Liver (tissue), 8 donors: ENCODE measurements at regions not wholly inside any gene's neighbourhood (a gene's known extent, or its start where the extent isn't known, plus 50 kb on each side); places are given as distances from the start of the nearest gene placed in this dataset.

Experiments
- DNase-seq: peaks from one replicate; pipeline ENCODE4 v3.0.0-alpha.2; 2017; ENCODE audit warnings: low spot score
- H3K27ac ChIP-seq, 2 donors: one replicate each; pipeline ENCODE4 v1.7.0; 2013; ENCODE audit warnings: inconsistent platforms in 2 of 2, low read length in 2 of 2, control low read depth in 1 of 2, low read depth in 1 of 2, mild to moderate bottlenecking in 1 of 2
- H3K27me3 ChIP-seq, 4 donors: one replicate each; pipeline versions ENCODE4 v1.6.1 to v1.7.0; 2013; ENCODE audit warnings: low read length in 3 of 4, inconsistent platforms in 1 of 4, mild to moderate bottlenecking in 1 of 4, moderate library complexity in 1 of 4; ENCODE audit not compliant: control insufficient read depth in 4 of 4, insufficient read depth in 4 of 4
- H3K36me3 ChIP-seq, 4 donors: one replicate each; pipeline versions ENCODE4 v1.6.1 to v1.7.0; 2013; ENCODE audit warnings: low read length in 3 of 4, mild to moderate bottlenecking in 3 of 4, low read depth in 1 of 4, moderate library complexity in 1 of 4; ENCODE audit not compliant: control insufficient read depth in 4 of 4, insufficient read depth in 3 of 4
- H3K4me1 ChIP-seq, 4 donors: one replicate each; pipeline versions ENCODE4 v1.6.1 to v1.7.0; 2013; ENCODE audit warnings: low read length in 3 of 4, mild to moderate bottlenecking in 3 of 4, moderate library complexity in 1 of 4; ENCODE audit not compliant: control insufficient read depth in 4 of 4, insufficient read depth in 4 of 4
- H3K4me3 ChIP-seq, 3 donors: one replicate each; pipeline versions ENCODE4 v1.6.1 to v1.7.0; 2013; ENCODE audit warnings: low read length in 3 of 3, control low read depth in 1 of 3, low read depth in 1 of 3, mild to moderate bottlenecking in 1 of 3
- H3K9ac ChIP-seq, 2 donors: one replicate each; pipeline ENCODE4 v1.7.0; 2013; ENCODE audit warnings: low read length in 2 of 2, mild to moderate bottlenecking in 2 of 2, moderate library complexity in 2 of 2, control low read depth in 1 of 2, low read depth in 1 of 2
- H3K9me3 ChIP-seq, 4 donors: one replicate each; pipeline versions ENCODE4 v1.6.1 to v1.7.0; 2013; ENCODE audit warnings: low read length in 3 of 4; ENCODE audit not compliant: control insufficient read depth in 4 of 4
- EGR1 ChIP-seq, 2 donors: IDR thresholded peaks; 2 replicates each; pipeline ENCODE4 v1.6.1; 2016 to 2018; ENCODE audit warnings: antibody characterized with exemption in 2 of 2, low read depth in 2 of 2
- FOXA1 ChIP-seq: IDR thresholded peaks from 2 replicates; pipeline ENCODE4 v1.6.1; 2016; ENCODE audit warnings: antibody characterized with exemption
- FOXA2 ChIP-seq: IDR thresholded peaks from 2 replicates; pipeline ENCODE4 v1.6.1; 2016; ENCODE audit warnings: antibody characterized with exemption
- GABPA ChIP-seq, 2 donors: IDR thresholded peaks in 1 of 2; conservative IDR thresholded peaks in 1 of 2; 2 replicates each; pipeline ENCODE4 v1.6.1; 2016; ENCODE audit warnings: antibody characterized with exemption in 2 of 2, mild to moderate bottlenecking in 1 of 2, moderate library complexity in 1 of 2
- HNF4A ChIP-seq, 2 donors: conservative IDR thresholded peaks; 2 replicates each; pipeline ENCODE4 v1.6.1; 2016; ENCODE audit warnings: antibody characterized with exemption in 2 of 2, mild to moderate bottlenecking in 2 of 2
- HNF4G ChIP-seq: IDR thresholded peaks from 2 replicates; pipeline ENCODE4 v1.6.1; 2016; ENCODE audit warnings: antibody characterized with exemption
- JUND ChIP-seq, 2 donors: IDR thresholded peaks; 2 replicates each; pipeline ENCODE4 v1.6.1; 2016; ENCODE audit warnings: antibody characterized with exemption in 2 of 2
- NR2F2 ChIP-seq: IDR thresholded peaks from 2 replicates; pipeline ENCODE4 v1.6.1; 2016; ENCODE audit warnings: antibody characterized with exemption
- RAD21 ChIP-seq, 2 donors: IDR thresholded peaks; 2 replicates each; pipeline ENCODE4 v1.6.1; 2016; ENCODE audit warnings: antibody characterized with exemption in 2 of 2, mild to moderate bottlenecking in 2 of 2
- RXRA ChIP-seq, 2 donors: IDR thresholded peaks; 2 replicates each; pipeline ENCODE4 v1.6.1; 2017 to 2018; ENCODE audit warnings: antibody characterized with exemption in 2 of 2, mild to moderate bottlenecking in 1 of 2
- SP1 ChIP-seq: IDR thresholded peaks from 2 replicates; pipeline ENCODE4 v1.6.1; 2018; ENCODE audit warnings: antibody characterized with exemption, mild to moderate bottlenecking
- TAF1 ChIP-seq: conservative IDR thresholded peaks from 2 replicates; pipeline ENCODE4 v1.6.1; 2016; ENCODE audit warnings: antibody characterized with exemption, mild to moderate bottlenecking
- YY1 ChIP-seq: IDR thresholded peaks from 2 replicates; pipeline ENCODE4 v1.6.1; 2016; ENCODE audit warnings: antibody characterized with exemption, mild to moderate bottlenecking
- WGBS: extraction: QIAGEN DNeasy Blood & Tissue Kit; methylation state at CpG from one replicate; pipeline ENCODE4 v1.1.7; 2013; 5-methylcytosine and 5-hydroxymethylcytosine counted together
- TF ChIP-seq, protein P1 (sequence below): IDR thresholded peaks from 2 replicates; pipeline ENCODE4 v1.6.1; 2016; ENCODE audit warnings: antibody characterized with exemption
- TF ChIP-seq, protein P2 (sequence below): IDR thresholded peaks from 2 replicates; pipeline ENCODE4 v1.6.1; 2016; ENCODE audit warnings: antibody characterized with exemption, mild to moderate bottlenecking
- TF ChIP-seq, protein P3 (sequence below): IDR thresholded peaks from 2 replicates; pipeline ENCODE4 v1.6.1; 2016; ENCODE audit warnings: antibody characterized with exemption
- TF ChIP-seq, protein P4 (sequence below): IDR thresholded peaks from 2 replicates; pipeline ENCODE4 v1.6.1; 2016; ENCODE audit warnings: antibody characterized with exemption
- TF ChIP-seq, protein P5 (sequence below): fragments of 150-350 bp; IDR thresholded peaks from 2 replicates; pipeline ENCODE4 v1.5.1; 2017; ENCODE audit warnings: improper control_type of control experiment, low read depth, low read length; ENCODE audit not compliant: missing input control
- donor health status: healthy.
- donor health status: healthy.
- donor health status: healthy.
- donor health status: healthy.
- donor health status: healthy.

DNA sequence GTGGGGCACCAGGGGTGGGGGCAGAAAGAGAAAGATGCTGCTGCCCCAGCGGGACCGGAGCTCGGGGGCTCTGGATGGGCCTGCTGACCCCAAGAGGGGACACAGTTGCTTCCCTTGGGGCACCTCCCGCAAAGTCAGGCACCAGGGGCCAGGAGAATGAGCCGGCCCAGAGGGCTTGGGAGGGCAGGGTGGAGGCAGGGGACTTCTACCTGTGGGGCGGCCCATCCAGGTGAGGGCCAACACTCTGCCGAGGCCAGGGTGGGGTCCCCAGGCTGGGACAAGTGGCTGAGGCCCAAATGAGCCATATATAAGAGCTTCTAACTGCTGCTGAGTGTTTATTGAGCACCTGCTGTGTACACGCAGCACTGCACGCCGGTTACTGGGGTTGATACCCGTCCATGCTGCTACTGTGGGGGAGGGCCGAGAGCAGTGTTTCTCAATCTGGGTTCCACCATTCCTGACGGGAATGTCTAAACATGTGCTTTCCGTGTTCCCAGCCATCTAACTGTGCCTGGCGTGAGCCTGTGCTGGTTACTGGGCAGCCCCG, 211.7 kb upstream of the GSE1 start:
- Histone ChIP-seq H3K9me3 (no peaks in the 10 kb centered on the region), H3K36me3 (no peaks in the 10 kb centered on the region), H3K27me3 (no peaks in the 10 kb centered on the region), H3K9ac (no peak overlapping the region), H3K27ac (no peak overlapping the region), H3K4me3 (no peak overlapping the region), H3K4me1 (no peaks in the 10 kb centered on the region)
- no peak for DNase-seq
- 92% methylated on average over 16 of the region's 16 CpGs for WGBS
- TF ChIP-seq SP1 (no peak), FOXA2 (no peak), TAF1 (no peak), FOXA1 (no peak)
- TF ChIP-seq, protein P1, sequence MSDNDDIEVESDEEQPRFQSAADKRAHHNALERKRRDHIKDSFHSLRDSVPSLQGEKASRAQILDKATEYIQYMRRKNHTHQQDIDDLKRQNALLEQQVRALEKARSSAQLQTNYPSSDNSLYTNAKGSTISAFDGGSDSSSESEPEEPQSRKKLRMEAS: no peak
- TF ChIP-seq, protein P2, sequence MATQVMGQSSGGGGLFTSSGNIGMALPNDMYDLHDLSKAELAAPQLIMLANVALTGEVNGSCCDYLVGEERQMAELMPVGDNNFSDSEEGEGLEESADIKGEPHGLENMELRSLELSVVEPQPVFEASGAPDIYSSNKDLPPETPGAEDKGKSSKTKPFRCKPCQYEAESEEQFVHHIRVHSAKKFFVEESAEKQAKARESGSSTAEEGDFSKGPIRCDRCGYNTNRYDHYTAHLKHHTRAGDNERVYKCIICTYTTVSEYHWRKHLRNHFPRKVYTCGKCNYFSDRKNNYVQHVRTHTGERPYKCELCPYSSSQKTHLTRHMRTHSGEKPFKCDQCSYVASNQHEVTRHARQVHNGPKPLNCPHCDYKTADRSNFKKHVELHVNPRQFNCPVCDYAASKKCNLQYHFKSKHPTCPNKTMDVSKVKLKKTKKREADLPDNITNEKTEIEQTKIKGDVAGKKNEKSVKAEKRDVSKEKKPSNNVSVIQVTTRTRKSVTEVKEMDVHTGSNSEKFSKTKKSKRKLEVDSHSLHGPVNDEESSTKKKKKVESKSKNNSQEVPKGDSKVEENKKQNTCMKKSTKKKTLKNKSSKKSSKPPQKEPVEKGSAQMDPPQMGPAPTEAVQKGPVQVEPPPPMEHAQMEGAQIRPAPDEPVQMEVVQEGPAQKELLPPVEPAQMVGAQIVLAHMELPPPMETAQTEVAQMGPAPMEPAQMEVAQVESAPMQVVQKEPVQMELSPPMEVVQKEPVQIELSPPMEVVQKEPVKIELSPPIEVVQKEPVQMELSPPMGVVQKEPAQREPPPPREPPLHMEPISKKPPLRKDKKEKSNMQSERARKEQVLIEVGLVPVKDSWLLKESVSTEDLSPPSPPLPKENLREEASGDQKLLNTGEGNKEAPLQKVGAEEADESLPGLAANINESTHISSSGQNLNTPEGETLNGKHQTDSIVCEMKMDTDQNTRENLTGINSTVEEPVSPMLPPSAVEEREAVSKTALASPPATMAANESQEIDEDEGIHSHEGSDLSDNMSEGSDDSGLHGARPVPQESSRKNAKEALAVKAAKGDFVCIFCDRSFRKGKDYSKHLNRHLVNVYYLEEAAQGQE: no peak

DNA sequence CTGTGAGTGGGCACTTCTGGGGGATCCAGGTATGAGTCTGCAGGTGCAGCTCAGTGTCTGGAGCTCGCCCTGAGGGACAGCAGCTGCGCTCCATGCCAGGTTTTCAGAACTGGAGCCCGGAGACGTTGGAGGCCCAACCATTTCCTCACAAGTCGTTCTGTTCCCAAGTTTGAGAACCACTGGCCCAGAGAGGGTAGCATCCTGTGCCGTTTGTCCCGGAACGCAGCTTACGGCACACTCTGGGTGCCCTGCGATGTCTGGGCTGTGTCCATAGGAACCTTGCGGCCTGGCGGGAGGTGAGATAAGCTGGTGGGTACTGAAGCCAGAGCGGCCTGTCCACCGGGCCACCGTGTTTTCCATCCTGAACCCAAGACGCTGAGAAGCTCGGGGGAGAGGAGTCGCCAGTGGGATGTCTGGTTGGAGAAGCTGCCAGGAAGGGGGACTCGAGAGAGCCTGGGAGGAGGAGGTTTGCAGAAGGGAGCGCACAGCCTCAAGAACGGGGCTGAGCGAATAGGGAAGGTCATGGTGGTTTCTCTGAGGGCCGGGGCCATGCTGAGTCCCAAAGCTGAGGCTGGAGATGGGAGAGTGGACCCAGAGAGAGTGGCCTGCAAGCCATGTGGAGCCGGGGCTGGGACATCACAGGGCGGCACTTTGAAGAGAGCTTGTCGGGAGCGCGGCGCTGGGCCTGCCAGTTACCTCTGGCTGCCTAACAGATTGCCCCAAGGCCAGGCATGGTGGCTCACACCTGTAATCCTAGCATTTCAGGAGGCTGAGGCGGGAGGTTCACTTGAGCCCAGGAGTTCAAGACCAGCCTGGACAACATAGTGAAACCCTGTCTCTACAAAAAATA, 211.0 kb upstream of the GSE1 start:
- Histone ChIP-seq H3K9me3 (no peaks in the 10 kb centered on the region), H3K4me3 (no peak overlapping the region), H3K27me3 (no peaks in the 10 kb centered on the region), H3K36me3 (no peaks in the 10 kb centered on the region), H3K9ac (no peak overlapping the region), H3K4me1 (no peaks in the 10 kb centered on the region), H3K27ac (no peak overlapping the region)
- 94% methylated on average over 30 of the region's 30 CpGs for WGBS
- TF ChIP-seq HNF4G (no peak), RXRA (IDR thresholded peaks at IDR 0.05) (no peak), JUND (IDR thresholded peaks at IDR 0.05) (no peak), GABPA (IDR thresholded peaks at IDR 0.05 in 1 of 2, conservative IDR thresholded peaks at IDR 0.05 in 1 of 2) (no peak), RAD21 (IDR thresholded peaks at IDR 0.05) (no peak), SP1 (no peak), FOXA2 (no peak), YY1 (no peak), NR2F2 (no peak), FOXA1 (no peak), EGR1 (IDR thresholded peaks at IDR 0.05; ENCODE audit: low read depth in 2 of 2) (no peak), HNF4A (conservative IDR thresholded peaks at IDR 0.05) (no peak)
- TF ChIP-seq, protein P1: no peak
- TF ChIP-seq, protein P3, sequence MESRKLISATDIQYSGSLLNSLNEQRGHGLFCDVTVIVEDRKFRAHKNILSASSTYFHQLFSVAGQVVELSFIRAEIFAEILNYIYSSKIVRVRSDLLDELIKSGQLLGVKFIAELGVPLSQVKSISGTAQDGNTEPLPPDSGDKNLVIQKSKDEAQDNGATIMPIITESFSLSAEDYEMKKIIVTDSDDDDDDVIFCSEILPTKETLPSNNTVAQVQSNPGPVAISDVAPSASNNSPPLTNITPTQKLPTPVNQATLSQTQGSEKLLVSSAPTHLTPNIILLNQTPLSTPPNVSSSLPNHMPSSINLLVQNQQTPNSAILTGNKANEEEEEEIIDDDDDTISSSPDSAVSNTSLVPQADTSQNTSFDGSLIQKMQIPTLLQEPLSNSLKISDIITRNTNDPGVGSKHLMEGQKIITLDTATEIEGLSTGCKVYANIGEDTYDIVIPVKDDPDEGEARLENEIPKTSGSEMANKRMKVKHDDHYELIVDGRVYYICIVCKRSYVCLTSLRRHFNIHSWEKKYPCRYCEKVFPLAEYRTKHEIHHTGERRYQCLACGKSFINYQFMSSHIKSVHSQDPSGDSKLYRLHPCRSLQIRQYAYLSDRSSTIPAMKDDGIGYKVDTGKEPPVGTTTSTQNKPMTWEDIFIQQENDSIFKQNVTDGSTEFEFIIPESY: no peak
- TF ChIP-seq, protein P2: no peak
- TF ChIP-seq, protein P4, sequence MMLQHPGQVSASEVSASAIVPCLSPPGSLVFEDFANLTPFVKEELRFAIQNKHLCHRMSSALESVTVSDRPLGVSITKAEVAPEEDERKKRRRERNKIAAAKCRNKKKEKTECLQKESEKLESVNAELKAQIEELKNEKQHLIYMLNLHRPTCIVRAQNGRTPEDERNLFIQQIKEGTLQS: no peak
- TF ChIP-seq, protein P5, sequence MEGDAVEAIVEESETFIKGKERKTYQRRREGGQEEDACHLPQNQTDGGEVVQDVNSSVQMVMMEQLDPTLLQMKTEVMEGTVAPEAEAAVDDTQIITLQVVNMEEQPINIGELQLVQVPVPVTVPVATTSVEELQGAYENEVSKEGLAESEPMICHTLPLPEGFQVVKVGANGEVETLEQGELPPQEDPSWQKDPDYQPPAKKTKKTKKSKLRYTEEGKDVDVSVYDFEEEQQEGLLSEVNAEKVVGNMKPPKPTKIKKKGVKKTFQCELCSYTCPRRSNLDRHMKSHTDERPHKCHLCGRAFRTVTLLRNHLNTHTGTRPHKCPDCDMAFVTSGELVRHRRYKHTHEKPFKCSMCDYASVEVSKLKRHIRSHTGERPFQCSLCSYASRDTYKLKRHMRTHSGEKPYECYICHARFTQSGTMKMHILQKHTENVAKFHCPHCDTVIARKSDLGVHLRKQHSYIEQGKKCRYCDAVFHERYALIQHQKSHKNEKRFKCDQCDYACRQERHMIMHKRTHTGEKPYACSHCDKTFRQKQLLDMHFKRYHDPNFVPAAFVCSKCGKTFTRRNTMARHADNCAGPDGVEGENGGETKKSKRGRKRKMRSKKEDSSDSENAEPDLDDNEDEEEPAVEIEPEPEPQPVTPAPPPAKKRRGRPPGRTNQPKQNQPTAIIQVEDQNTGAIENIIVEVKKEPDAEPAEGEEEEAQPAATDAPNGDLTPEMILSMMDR: no peak
- DNase-seq: no peak
